GM12878 (cell line): ENCODE measurements at regions not wholly inside any gene's neighbourhood (a gene's known extent, or its start where the extent isn't known, plus 50 kb on each side); places are given as distances from the start of the nearest gene placed in this dataset.

Source experiments
- ATAC-seq: fragments of 200-7000 bp; cut with Tn5 transposase; 3 replicates; pipeline ENCODE4 v1.9.1; 2020; ENCODE audit warnings: mild to moderate bottlenecking, moderate library complexity
- BruUV-seq: library from RNA; stranded (reverse); fragments of 400-500 nt; replicated peaks from 2 replicates; lab custom pipeline; 2021; lab: Mats Ljungman, UMichigan
- CTCF ChIA-PET: fragments of 300-600 bp; sonication (Branson Sonifier 250); formaldehyde crosslinking; extraction: SDS; loops from one replicate; lab custom pipeline; 2021; ENCODE audit warnings: inconsistent platforms; lab: Yijun Ruan, JAX
- POLR2A ChIA-PET: fragments of 350-600 bp; formaldehyde crosslinking; extraction: SDS; loops from one replicate; lab custom pipeline; 2021; ENCODE audit warnings: inconsistent platforms; lab: Charles Lee
- RAD21 ChIA-PET: fragments of 300-600 bp; sonication (Branson Sonifier 250); formaldehyde crosslinking; loops from one replicate; lab custom pipeline; 2023; ENCODE audit warnings: antibody characterized with exemption; ENCODE audit not compliant: unreplicated experiment; lab: Charles Lee
- SMC1A ChIA-PET: fragments of 300-600 bp; sonication (Branson Sonifier 250); formaldehyde crosslinking; loops from one replicate; lab custom pipeline; 2023; ENCODE audit not compliant: unreplicated experiment, uncharacterized antibody; lab: Charles Lee
- DNase-seq: peaks from one replicate; pipeline ENCODE4 v3.0.0-alpha.2; 2011; ENCODE audit warnings: low read depth, low spot score
- FAIRE-seq: peaks from 3 replicates; lab custom pipeline; 2011; peaks lifted over from hg19 to GRCh38; lab: Jason Lieb, UNC
- H2AFZ ChIP-seq: 2 replicates; pipeline ENCODE4 v1.6.0; 2011; ENCODE audit warnings: low read depth, low read length, control low read depth; ENCODE audit not compliant: control insufficient read depth
- H3K27ac ChIP-seq: 2 replicates; pipeline ENCODE4 v1.5.1; 2011; ENCODE audit warnings: control low read depth; ENCODE audit not compliant: control insufficient read depth, insufficient read depth
- H3K27me3 ChIP-seq, 2 experiments: replicated peaks in 1 of 2; 2 replicates each; pipeline versions ENCODE4 v1.6.0 to v1.6.1; 2011; ENCODE audit warnings: low read length in 1 of 2; ENCODE audit not compliant: control insufficient read depth in 2 of 2, insufficient read depth in 2 of 2
- H3K36me3 ChIP-seq, 2 experiments: 2 replicates each; pipeline ENCODE4 v1.5.1; 2011; ENCODE audit warnings: low read length in 1 of 2; ENCODE audit not compliant: control insufficient read depth in 2 of 2, insufficient read depth in 2 of 2
- H3K4me1 ChIP-seq: 2 replicates; pipeline ENCODE4 v1.6.1; 2011; ENCODE audit warnings: mild to moderate bottlenecking, low read length, moderate library complexity, mixed read lengths; ENCODE audit not compliant: control insufficient read depth, insufficient read depth
- H3K4me2 ChIP-seq: 2 replicates; pipeline ENCODE4 v1.6.0; 2011; ENCODE audit warnings: control low read depth; ENCODE audit not compliant: control insufficient read depth, insufficient read depth
- H3K4me3 ChIP-seq: fragments of 200-600 bp; sonication (generic); 2 replicates; pipeline ENCODE4 v1.5.1; 2016
- H3K79me2 ChIP-seq: 2 replicates; pipeline ENCODE4 v1.6.0; 2011; ENCODE audit warnings: low read length; ENCODE audit not compliant: control insufficient read depth, insufficient read depth
- H3K9ac ChIP-seq: 2 replicates; pipeline ENCODE4 v1.8.0; 2011; ENCODE audit warnings: low read length, control low read depth, mixed read lengths; ENCODE audit not compliant: control insufficient read depth, insufficient read depth
- H3K9me3 ChIP-seq: replicated peaks from 3 replicates; pipeline ENCODE4 v1.5.1; 2011; ENCODE audit warnings: mild to moderate bottlenecking, low read length; ENCODE audit not compliant: control insufficient read depth, insufficient read depth
- H4K20me1 ChIP-seq: 2 replicates; pipeline ENCODE4 v1.6.0; 2011; ENCODE audit not compliant: control insufficient read depth, insufficient read depth
- NRF1 ChIP-seq: conservative IDR thresholded peaks from 2 replicates; pipeline ENCODE4 v1.6.1; 2011; ENCODE audit warnings: mild to moderate bottlenecking, low read depth, low read length, improper control_type of control experiment
- WGBS: methylation state at CpG from one replicate; pipeline ENCODE4 v1.1.6; 2016; ENCODE audit warnings: low lambda C conversion rate; ENCODE audit not compliant: insufficient replicate concordance, insufficient coverage; ENCODE audit errors: missing lambda C conversion rate; 5-methylcytosine and 5-hydroxymethylcytosine counted together
- in situ Hi-C: fragments of 300-500 bp; cut with MboI; formaldehyde crosslinking; loops from 9 replicates; pipeline ENCODE4 v1.14.3; 2018; ENCODE audit warnings: mixed read lengths
- intact Hi-C: fragments of 100-400 bp; cut with micrococcal nuclease; formaldehyde crosslinking; loops from one replicate; pipeline ENCODE4 v1.14.2; 2022; ENCODE audit not compliant: unreplicated experiment
- TF ChIP-seq, protein P1 (sequence below): fragments of 450-650 bp; IDR thresholded peaks from 2 replicates; pipeline ENCODE4 v1.6.1; 2016; ENCODE audit warnings: mild to moderate bottlenecking, moderate library complexity, borderline replicate concordance

DNA sequence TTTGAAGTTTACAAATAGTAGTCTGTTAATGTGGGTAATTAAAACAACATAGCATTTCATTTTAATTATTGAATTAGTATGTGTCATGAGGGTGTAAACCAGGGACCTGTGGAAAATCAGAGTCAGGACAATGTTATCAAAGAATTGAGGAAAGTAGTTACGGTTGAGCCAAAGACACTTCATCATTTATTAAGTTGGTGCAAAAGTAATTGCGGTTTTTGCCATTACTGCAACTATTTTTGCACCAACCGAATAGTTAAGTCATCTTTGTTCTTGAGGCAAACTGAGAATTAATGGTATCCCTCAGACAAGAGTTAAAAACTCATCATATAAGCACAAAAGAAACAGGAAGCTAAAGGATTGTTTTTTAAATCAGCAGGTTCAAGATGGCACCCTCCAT, 593.7 kb downstream of the KCNJ2 start:
- DNase-seq (no peak), ATAC-seq (no peak), FAIRE-seq (no peak)
- 4% methylated on average over 3 of the region's 3 CpGs for WGBS
- BruUV-seq: no TSS peak
- Histone ChIP-seq H2AFZ (no peak overlapping the region), H3K4me1 (no peaks in the 10 kb centered on the region), H3K9me3 (no peaks in the 10 kb centered on the region), H3K27ac (no peak overlapping the region), H3K36me3 (no peaks in the 10 kb centered on the region), H3K4me3 (no peak overlapping the region), H3K9ac (no peak overlapping the region), H3K79me2 (no peaks in the 10 kb centered on the region), H4K20me1 (no peaks in the 10 kb centered on the region), H3K27me3 (no peaks in the 10 kb centered on the region), H3K4me2 (no peak overlapping the region)
- CTCF ChIA-PET: no interaction called here
- RAD21 ChIA-PET: no interaction called here
- SMC1A ChIA-PET: no interaction called here
- POLR2A ChIA-PET: no interaction called here
- in situ Hi-C loops: loop anchor here (10.0 to 25.0 kb wide), 2 partner anchors 1624 to 1782 kb away; no protein-coding TSS in a partner anchor
- intact Hi-C loops: no loop called here
- TF ChIP-seq, protein P1, sequence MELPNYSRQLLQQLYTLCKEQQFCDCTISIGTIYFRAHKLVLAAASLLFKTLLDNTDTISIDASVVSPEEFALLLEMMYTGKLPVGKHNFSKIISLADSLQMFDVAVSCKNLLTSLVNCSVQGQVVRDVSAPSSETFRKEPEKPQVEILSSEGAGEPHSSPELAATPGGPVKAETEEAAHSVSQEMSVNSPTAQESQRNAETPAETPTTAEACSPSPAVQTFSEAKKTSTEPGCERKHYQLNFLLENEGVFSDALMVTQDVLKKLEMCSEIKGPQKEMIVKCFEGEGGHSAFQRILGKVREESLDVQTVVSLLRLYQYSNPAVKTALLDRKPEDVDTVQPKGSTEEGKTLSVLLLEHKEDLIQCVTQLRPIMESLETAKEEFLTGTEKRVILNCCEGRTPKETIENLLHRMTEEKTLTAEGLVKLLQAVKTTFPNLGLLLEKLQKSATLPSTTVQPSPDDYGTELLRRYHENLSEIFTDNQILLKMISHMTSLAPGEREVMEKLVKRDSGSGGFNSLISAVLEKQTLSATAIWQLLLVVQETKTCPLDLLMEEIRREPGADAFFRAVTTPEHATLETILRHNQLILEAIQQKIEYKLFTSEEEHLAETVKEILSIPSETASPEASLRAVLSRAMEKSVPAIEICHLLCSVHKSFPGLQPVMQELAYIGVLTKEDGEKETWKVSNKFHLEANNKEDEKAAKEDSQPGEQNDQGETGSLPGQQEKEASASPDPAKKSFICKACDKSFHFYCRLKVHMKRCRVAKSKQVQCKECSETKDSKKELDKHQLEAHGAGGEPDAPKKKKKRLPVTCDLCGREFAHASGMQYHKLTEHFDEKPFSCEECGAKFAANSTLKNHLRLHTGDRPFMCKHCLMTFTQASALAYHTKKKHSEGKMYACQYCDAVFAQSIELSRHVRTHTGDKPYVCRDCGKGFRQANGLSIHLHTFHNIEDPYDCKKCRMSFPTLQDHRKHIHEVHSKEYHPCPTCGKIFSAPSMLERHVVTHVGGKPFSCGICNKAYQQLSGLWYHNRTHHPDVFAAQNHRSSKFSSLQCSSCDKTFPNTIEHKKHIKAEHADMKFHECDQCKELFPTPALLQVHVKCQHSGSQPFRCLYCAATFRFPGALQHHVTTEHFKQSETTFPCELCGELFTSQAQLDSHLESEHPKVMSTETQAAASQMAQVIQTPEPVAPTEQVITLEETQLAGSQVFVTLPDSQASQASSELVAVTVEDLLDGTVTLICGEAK: peak; percentile 51; the same call in 1 of the 2 replicates
- no peak for TF ChIP-seq NRF1
- TF ChIP-seq, all 136 proteins: peak for 1
